K562 (cell line): ENCODE measurements at regions not wholly inside any gene's neighbourhood (a gene's known extent, or its start where the extent isn't known, plus 50 kb on each side); places are given as distances from the start of the nearest gene placed in this dataset.

Experiments
- ATAC-seq: fragments of 200-7000 bp; cut with Tn5 transposase; 3 replicates; pipeline ENCODE4 v1.9.1; 2020; ENCODE audit warnings: moderate library complexity
- BruUV-seq: library from RNA; stranded (reverse); fragments of 400-500 nt; replicated peaks from 2 replicates; lab custom pipeline; 2021; lab: Mats Ljungman, UMichigan
- CTCF ChIA-PET: fragments of 300-600 bp; formaldehyde crosslinking; extraction: SDS; loops from one replicate; lab custom pipeline; 2021; ENCODE audit warnings: low intra/inter-chr PET ratio; lab: Yijun Ruan, JAX
- POLR2A ChIA-PET: fragments of 300-600, 350-650 bp; sonication (Branson Sonifier 250); formaldehyde crosslinking; extraction: SDS; loops from one replicate; lab custom pipeline; 2021; ENCODE audit warnings: antibody characterized with exemption, inconsistent platforms; lab: Yijun Ruan, JAX
- DNase-seq, 4 experiments: peaks; one replicate each; pipeline versions ENCODE4 v3.0.0 to v3.0.0-alpha.2; 2011 to 2018; ENCODE audit warnings: low spot score in 3 of 4, mixed read lengths in 3 of 4; ENCODE audit errors: extremely low read depth in 1 of 4
- FAIRE-seq: peaks from 2 replicates; lab custom pipeline; 2011; peaks lifted over from hg19 to GRCh38; lab: Jason Lieb, UNC
- H2AFZ ChIP-seq: 2 replicates; pipeline ENCODE4 v1.6.0; 2011; ENCODE audit warnings: low read depth, low read length, control low read depth, inconsistent platforms
- H3K27ac ChIP-seq: fragments of 200-600 bp; 3 replicates; pipeline ENCODE4 v1.8.0; 2011; ENCODE audit warnings: low read depth, mild to moderate bottlenecking, control low read depth, inconsistent platforms, low read length, moderate library complexity, mixed read lengths; ENCODE audit errors: extremely low read depth
- H3K27me3 ChIP-seq, 2 experiments: fragments of 300-600 bp in 1 of 2; 2 replicates in 1 of 2; 3 replicates in 1 of 2; pipeline versions ENCODE4 v1.6.0 to v1.8.0; 2011; ENCODE audit warnings: inconsistent platforms in 2 of 2, low read length in 2 of 2, mild to moderate bottlenecking in 1 of 2, mixed read lengths in 1 of 2, moderate library complexity in 1 of 2; ENCODE audit not compliant: control insufficient read depth in 2 of 2, insufficient read depth in 2 of 2
- H3K36me3 ChIP-seq: fragments of 300-600 bp; 3 replicates; pipeline ENCODE4 v1.8.0; 2011; ENCODE audit warnings: mild to moderate bottlenecking, low read length, inconsistent platforms; ENCODE audit not compliant: control insufficient read depth, insufficient read depth
- H3K4me1 ChIP-seq, 2 experiments: fragments of 200-600 bp in 1 of 2; replicated peaks in 1 of 2; 2 replicates in 1 of 2; 3 replicates in 1 of 2; pipeline versions ENCODE4 v1.5.1 to v1.8.0; 2011; ENCODE audit warnings: inconsistent platforms in 2 of 2, low read length in 2 of 2, mild to moderate bottlenecking in 1 of 2, mixed read lengths in 1 of 2, moderate library complexity in 1 of 2; ENCODE audit not compliant: control insufficient read depth in 2 of 2, insufficient read depth in 2 of 2
- H3K4me2 ChIP-seq: 2 replicates; pipeline ENCODE4 v1.6.1; 2011; ENCODE audit warnings: low read length, control low read depth, inconsistent platforms, mixed read lengths; ENCODE audit not compliant: insufficient read depth
- H3K4me3 ChIP-seq: fragments of 200-600 bp; sonication (generic), shearing (Covaris generic); 2 replicates; pipeline ENCODE4 v1.5.1; 2016; ENCODE audit warnings: control low read depth, inconsistent platforms
- H3K79me2 ChIP-seq: fragments of 200-600 bp; 3 replicates; pipeline ENCODE4 v1.8.0; 2011; ENCODE audit warnings: low read length, inconsistent platforms; ENCODE audit not compliant: control insufficient read depth, insufficient read depth
- H3K9ac ChIP-seq, 2 experiments: 2 replicates each; pipeline versions ENCODE4 v1.6.0 to v1.6.1; 2011; ENCODE audit warnings: low read depth in 2 of 2, low read length in 2 of 2, control low read depth in 1 of 2, inconsistent platforms in 1 of 2, mild to moderate bottlenecking in 1 of 2, mixed read lengths in 1 of 2; ENCODE audit not compliant: insufficient read depth in 1 of 2
- H3K9me1 ChIP-seq: one replicate; pipeline ENCODE4 v1.6.0; 2011; ENCODE audit warnings: inconsistent platforms, mild to moderate bottlenecking, low read length, moderate library complexity; ENCODE audit not compliant: control insufficient read depth, insufficient read depth
- H3K9me3 ChIP-seq: replicated peaks from 2 replicates; pipeline ENCODE4 v1.5.1; 2011; ENCODE audit warnings: low read depth, low read length, inconsistent platforms; ENCODE audit not compliant: control insufficient read depth, insufficient read depth
- H4K20me1 ChIP-seq: replicated peaks from 2 replicates; pipeline ENCODE4 v1.6.1; 2011; ENCODE audit warnings: low read length, inconsistent platforms, mixed read lengths; ENCODE audit not compliant: control insufficient read depth, insufficient read depth
- CBFA2T2 ChIP-seq: fragments of 450-650 bp; conservative IDR thresholded peaks from 2 replicates; pipeline ENCODE4 v1.6.1; 2017; ENCODE audit warnings: mild to moderate bottlenecking
- CBX1 ChIP-seq: sonication (generic); IDR thresholded peaks from 2 replicates; pipeline ENCODE4 v1.6.1; 2016; ENCODE audit warnings: antibody characterized with exemption, low read depth, mild to moderate bottlenecking
- CHCHD3 ChIP-seq: fragments of 250-450 bp; sonication (Bioruptor Pico); IDR thresholded peaks from 2 replicates; pipeline ENCODE4 v2.1.2; 2022; ENCODE audit warnings: mild to moderate bottlenecking
- ETV6 ChIP-seq, 3 experiments: fragments of 150-350 bp in 1 of 3; sonication (generic) in 1 of 3; formaldehyde crosslinking in 1 of 3; IDR thresholded peaks; 2 replicates each; pipeline versions ENCODE4 v1.6.1 to v1.8.0; 2014 to 2022; ENCODE audit warnings: borderline replicate concordance in 2 of 3, low read depth in 2 of 3, antibody characterized with exemption in 1 of 3, low read length in 1 of 3, mild to moderate bottlenecking in 1 of 3, missing genetic modification reagents in 1 of 3
- GTF2B ChIP-seq: IDR thresholded peaks from 2 replicates; pipeline ENCODE4 v1.6.1; 2011; ENCODE audit not compliant: insufficient read length; ENCODE audit errors: extremely low read depth
- HNRNPUL1 ChIP-seq: fragments of 200-400 bp; formaldehyde crosslinking; IDR thresholded peaks from 2 replicates; pipeline ENCODE4 v1.6.1; 2017; ENCODE audit warnings: low read length
- NCOA4 ChIP-seq: fragments of 450-650 bp; IDR thresholded peaks from 2 replicates; pipeline ENCODE4 v1.6.1; 2018; ENCODE audit warnings: mild to moderate bottlenecking; ENCODE audit not compliant: partially characterized antibody
- NONO ChIP-seq, 2 experiments: fragments of 200-400 bp in 1 of 2; fragments of 450-650 bp in 1 of 2; formaldehyde crosslinking in 1 of 2; IDR thresholded peaks; 2 replicates each; pipeline ENCODE4 v1.6.1; 2017; ENCODE audit warnings: low read depth in 2 of 2, mild to moderate bottlenecking in 2 of 2, moderate library complexity in 2 of 2, low read length in 1 of 2
- NR1H2 ChIP-seq: sonication (generic); formaldehyde crosslinking; IDR thresholded peaks from 2 replicates; pipeline ENCODE4 v1.4.0; 2020; ENCODE audit warnings: mild to moderate bottlenecking, missing genetic modification reagents
- RBM25 ChIP-seq: fragments of 200-400 bp; formaldehyde crosslinking; IDR thresholded peaks from 2 replicates; pipeline ENCODE4 v1.6.1; 2018; ENCODE audit warnings: low read length, low read depth, moderate library complexity; ENCODE audit not compliant: severe bottlenecking
- SMARCA4 ChIP-seq: fragments of 450-650 bp; IDR thresholded peaks from 2 replicates; pipeline ENCODE4 v1.6.1; 2016
- ZSCAN32 ChIP-seq: fragments of 450-650 bp; formaldehyde crosslinking; IDR thresholded peaks from 2 replicates; pipeline ENCODE4 v1.4.0; 2020; ENCODE audit warnings: mild to moderate bottlenecking, moderate library complexity
- WGBS: fragments of 100-300 bp; shearing (Covaris generic); methylation state at CpG from one replicate; pipeline ENCODE4 v1.1.6; 2016; ENCODE audit warnings: low coverage, mixed read lengths; ENCODE audit not compliant: insufficient coverage; ENCODE audit errors: missing lambda C conversion rate; 5-methylcytosine and 5-hydroxymethylcytosine counted together
- in situ Hi-C: fragments of 300-500 bp; cut with MboI; formaldehyde crosslinking; loops from 4 replicates; pipeline ENCODE4 v1.15.0; 2018; ENCODE audit warnings: inconsistent platforms, mixed read lengths
- intact Hi-C: fragments of 100-400 bp; cut with micrococcal nuclease; formaldehyde crosslinking; loops from 2 replicates; pipeline ENCODE4 v1.14.2; 2022
- TF ChIP-seq, protein P1 (sequence below): fragments of 250-450 bp; sonication (Bioruptor Pico); IDR thresholded peaks from 2 replicates; pipeline ENCODE4 v1.8.0; 2021; ENCODE audit warnings: moderate library complexity, mild to moderate bottlenecking, inconsistent platforms

DNA sequence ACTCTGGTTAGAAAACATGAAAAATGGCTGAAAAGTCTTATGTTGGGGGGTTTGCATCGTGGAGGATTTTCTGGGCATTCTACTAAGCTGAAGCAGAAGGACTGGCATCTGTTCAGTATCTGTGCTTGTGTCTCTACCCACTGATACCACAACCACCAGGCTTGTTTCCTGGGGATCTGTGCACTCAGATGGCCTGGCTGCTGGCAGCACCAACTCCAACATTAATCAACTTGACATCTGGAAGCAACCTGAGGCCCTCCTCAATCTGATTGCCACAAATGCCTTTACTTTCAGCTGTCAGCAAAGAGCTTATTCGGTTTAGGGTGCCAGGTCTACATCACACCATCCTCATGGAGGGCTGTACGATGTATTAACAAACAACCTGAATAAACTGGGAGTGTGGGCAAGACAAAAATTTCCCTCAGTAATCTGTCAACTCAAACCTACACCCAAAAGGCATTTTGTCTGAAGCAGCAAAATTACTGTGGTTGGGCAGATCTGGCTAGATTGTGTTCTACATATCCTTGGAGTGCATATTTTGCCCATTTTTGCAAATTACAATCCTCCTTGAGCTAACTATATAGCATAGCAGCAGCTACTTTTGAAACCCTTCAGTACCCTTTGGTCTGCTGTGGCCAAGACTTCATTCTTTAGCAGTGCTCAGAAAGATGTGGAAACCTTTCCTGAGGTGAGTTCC lies 74.6 kb downstream of the FOXD1 start:
- no peaks in the 10 kb centered on the region for H3K4me1 ChIP-seq
- no peaks in the 10 kb centered on the region for H3K9me3 ChIP-seq
- peaks cover 11 to 17% of the 10 kb centered on the region in 2 experiments for H3K27me3 ChIP-seq
- no peak overlapping the region for H3K9ac ChIP-seq
- no peak overlapping the region for H3K27ac ChIP-seq
- no peak overlapping the region for H2AFZ ChIP-seq
- no peaks in the 10 kb centered on the region for H3K9me1 ChIP-seq
- in situ Hi-C loops, result no loop called here
- H4K20me1 ChIP-seq, result no peaks in the 10 kb centered on the region
- ATAC-seq, result no peak
- ChIA-PET POLR2A (interaction anchor here (0.7 kb wide), 1 partner anchor 76 kb away, joined by 4 read pairs; no protein-coding TSS in a partner anchor), CTCF (no interaction called here)
- H3K4me2 ChIP-seq, result no peak overlapping the region
- no peak overlapping the region for H3K4me3 ChIP-seq
- no peaks in the 10 kb centered on the region for H3K79me2 ChIP-seq
- no peak for DNase-seq
- TF ChIP-seq CBX1, result no peak
- no peak for TF ChIP-seq NCOA4
- no peak for TF ChIP-seq NONO (IDR thresholded peaks at IDR 0.05; ENCODE audit: low read depth in 2 of 2, low read length in 1 of 2)
- TF ChIP-seq, protein P1, sequence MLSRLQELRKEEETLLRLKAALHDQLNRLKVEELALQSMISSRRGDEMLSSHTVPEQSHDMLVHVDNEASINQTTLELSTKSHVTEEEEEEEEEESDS (CRISPR knock-in tag), result no peak
- no peak for TF ChIP-seq ETV6 (IDR thresholded peaks at IDR 0.05; ENCODE audit: borderline replicate concordance in 1 of 2, low read depth in 2 of 2, low read length in 1 of 2)
- no peak for TF ChIP-seq ETV6 (CRISPR knock-in tag; IDR thresholded peaks at IDR 0.05; ENCODE audit: borderline replicate concordance)
- no peak for TF ChIP-seq ZSCAN32 (CRISPR knock-in tag)
- no peak for TF ChIP-seq HNRNPUL1
- no peak for TF ChIP-seq CHCHD3 (CRISPR knock-in tag)
- TF ChIP-seq NR1H2, result no peak
- no peak for TF ChIP-seq RBM25
- no peak for TF ChIP-seq GTF2B
- TF ChIP-seq SMARCA4, result no peak
- TF ChIP-seq CBFA2T2, result no peak
- BruUV-seq, result no TSS peak
- FAIRE-seq, result no peak
- intact Hi-C loops, result no loop called here
- 2% methylated on average over 3 of the region's 3 CpGs for WGBS
- no peaks in the 10 kb centered on the region for H3K36me3 ChIP-seq
